ENCODE measurements at regions not wholly inside any gene's neighbourhood (a gene's known extent, or its start where the extent isn't known, plus 50 kb on each side); places are given as distances from the start of the nearest gene placed in this dataset.
A peak's percentile ranks its signal among the peaks of the same experiment; 100 is the strongest.

DNA sequence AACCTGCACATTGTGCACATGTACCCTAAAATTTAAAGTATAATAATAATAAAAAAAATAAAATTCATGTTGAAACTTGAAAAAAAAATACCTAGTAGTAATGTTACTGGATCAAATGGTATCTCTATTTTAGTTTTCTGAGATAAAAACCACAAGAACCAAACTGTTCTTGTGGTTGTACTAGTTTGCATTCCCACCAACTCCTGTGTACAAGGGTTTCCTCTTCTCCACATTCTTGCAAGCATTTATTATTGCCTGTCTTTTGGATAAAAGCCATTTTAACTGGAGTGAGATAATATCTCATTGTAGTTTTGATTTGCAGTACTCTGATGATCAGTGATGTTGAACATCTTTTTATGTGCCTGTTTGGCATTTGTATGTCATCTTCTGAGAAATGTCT, 177.7 kb downstream of the KIF20B start:
- Histone ChIP-seq H3K4me3 (no peak overlapping the region), H3K36me3 (replicated peaks in 1 of 2) (no peaks in the 10 kb centered on the region), H3K9me3 (replicated peaks in 1 of 3) (no peaks in the 10 kb centered on the region), H3K27me3 (no peaks in the 10 kb centered on the region), H3K27ac (no peak overlapping the region), H3K4me1 (replicated peaks in 1 of 2) (no peaks in the 10 kb centered on the region)
- no peak for DNase-seq
- no peak for TF ChIP-seq POLR2A (IDR thresholded peaks at IDR 0.05)
- TF ChIP-seq CTCF (IDR thresholded peaks at IDR 0.05) = no peak
- intact Hi-C loops (cut with DNase I) = no loop called here

GRCh38 chr10:89887406-89887805, 186.0 kb downstream of the KIF20B start:
- Histone ChIP-seq H3K4me3 (no peak overlapping the region), H3K27ac (peak overlapping the region in 2 of 5 donors; percentile 27 to 77), H3K9me3 (replicated peaks in 1 of 3) (no peaks in the 10 kb centered on the region), H3K4me1 (replicated peaks in 1 of 2) (no peaks in the 10 kb centered on the region), H3K27me3 (no peaks in the 10 kb centered on the region), H3K36me3 (replicated peaks in 1 of 2) (no peaks in the 10 kb centered on the region)
- intact Hi-C loops (cut with DNase I) = no loop called here
- WGBS, 4 donors = 53 to 60% (median 54%) methylated on average over 4 of the region's 4 CpGs
- no peak for DNase-seq
- no peak for TF ChIP-seq POLR2A (IDR thresholded peaks at IDR 0.05)
- no peak for TF ChIP-seq CTCF (IDR thresholded peaks at IDR 0.05)

- no peaks in the 10 kb centered on the region for H3K9me3 ChIP-seq (replicated peaks in 1 of 3)
- TF ChIP-seq CTCF (IDR thresholded peaks at IDR 0.05) = no peak
- no peak for TF ChIP-seq POLR2A (IDR thresholded peaks at IDR 0.05)
- no peaks in the 10 kb centered on the region for H3K4me1 ChIP-seq (replicated peaks in 1 of 2)
- H3K36me3 ChIP-seq (replicated peaks in 1 of 2) = no peaks in the 10 kb centered on the region
- intact Hi-C loops (cut with DNase I) = no loop called here
- H3K27me3 ChIP-seq = no peaks in the 10 kb centered on the region
- H3K4me3 ChIP-seq = no peak overlapping the region
- peak in 2 of 7 donors; percentile 15 to 25 for DNase-seq
- 56 to 65% (median 59%) methylated on average over 7 of the region's 7 CpGs for WGBS, 4 donors
- H3K27ac ChIP-seq = peak overlapping the region in 3 of 5 donors; percentile 27 to 77 (median 61)
Observed at GRCh38 chr10:89887830-89888229, 186.4 kb downstream of the KIF20B start.

DNA sequence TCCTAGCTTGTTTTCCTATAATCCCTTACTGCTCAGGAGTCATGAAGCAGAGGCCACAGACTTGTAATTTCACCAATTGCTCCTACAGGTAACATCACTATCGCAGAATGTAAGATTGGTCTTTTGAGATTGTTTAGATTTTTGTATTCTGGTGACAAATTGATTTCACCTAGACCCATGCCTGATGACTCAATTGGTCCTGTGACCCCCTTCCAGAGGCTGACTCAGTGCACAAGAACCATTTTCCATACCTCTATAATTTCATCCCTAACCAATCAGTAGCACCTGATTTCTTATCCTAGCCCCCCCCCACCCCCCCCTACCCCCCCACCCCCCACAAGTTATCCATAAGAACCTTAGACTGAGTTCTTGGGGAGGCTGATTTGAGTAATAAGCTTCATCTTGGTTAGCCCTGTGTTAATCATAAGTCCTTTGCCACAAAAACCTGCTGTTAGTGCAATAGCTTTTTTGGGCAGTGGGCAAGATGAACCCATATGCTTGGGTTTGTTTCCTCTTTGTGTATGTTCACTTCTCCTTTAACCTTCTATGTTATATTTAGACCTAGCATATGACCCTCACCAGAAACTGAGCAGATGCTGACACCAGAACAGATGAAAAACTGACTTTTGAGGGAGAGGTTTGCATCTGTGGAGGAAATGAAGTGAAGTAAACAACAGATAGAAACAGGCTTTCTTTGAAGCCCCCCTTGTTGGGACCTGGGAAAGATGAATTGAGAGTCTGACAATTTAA, 187.1 kb downstream of the KIF20B start:
- peak in 1 of 7 donors; percentile 4 for DNase-seq
- intact Hi-C loops (cut with DNase I) = no loop called here
- no peaks in the 10 kb centered on the region for H3K27me3 ChIP-seq
- H3K36me3 ChIP-seq (replicated peaks in 1 of 2) = no peaks in the 10 kb centered on the region
- peak overlapping the region in 3 of 5 donors; percentile 27 to 77 (median 61) for H3K27ac ChIP-seq
- WGBS, 4 donors = 82 to 95% (median 90%) methylated on average over 1 of the region's 1 CpG
- H3K4me1 ChIP-seq (replicated peaks in 1 of 2) = no peaks in the 10 kb centered on the region
- no peak overlapping the region for H3K4me3 ChIP-seq
- TF ChIP-seq CTCF (IDR thresholded peaks at IDR 0.05) (no peak), POLR2A (IDR thresholded peaks at IDR 0.05) (no peak)
- H3K9me3 ChIP-seq (replicated peaks in 1 of 3) = no peaks in the 10 kb centered on the region

Data from adrenal gland (tissue), 9 donors.